ENCODE measurements at regions not wholly inside any gene's neighbourhood (a gene's known extent, or its start where the extent isn't known, plus 50 kb on each side); places are given as distances from the start of the nearest gene placed in this dataset.

GRCh38 chr5:130279386-130279785 is 375.1 kb downstream of the CHSY3 start:
- DNase-seq (ENCODE audit: low spot score in 2 of 2): no peak
- WGBS, 2 donors: 41 to 45% methylated on average over 1 of the region's 1 CpG
- no peaks in the 10 kb centered on the region for H3K4me1 ChIP-seq
- H3K27ac ChIP-seq: no peak overlapping the region
- H3K36me3 ChIP-seq: no peaks in the 10 kb centered on the region
- H3K9me3 ChIP-seq: no peaks in the 10 kb centered on the region
- H3K27me3 ChIP-seq: no peaks in the 10 kb centered on the region
- H3K4me3 ChIP-seq: no peak overlapping the region
- TF ChIP-seq EP300 (IDR thresholded peaks at IDR 0.05) (no peak), POLR2A (IDR thresholded peaks at IDR 0.05) (no peak)
- TF ChIP-seq, protein P1, sequence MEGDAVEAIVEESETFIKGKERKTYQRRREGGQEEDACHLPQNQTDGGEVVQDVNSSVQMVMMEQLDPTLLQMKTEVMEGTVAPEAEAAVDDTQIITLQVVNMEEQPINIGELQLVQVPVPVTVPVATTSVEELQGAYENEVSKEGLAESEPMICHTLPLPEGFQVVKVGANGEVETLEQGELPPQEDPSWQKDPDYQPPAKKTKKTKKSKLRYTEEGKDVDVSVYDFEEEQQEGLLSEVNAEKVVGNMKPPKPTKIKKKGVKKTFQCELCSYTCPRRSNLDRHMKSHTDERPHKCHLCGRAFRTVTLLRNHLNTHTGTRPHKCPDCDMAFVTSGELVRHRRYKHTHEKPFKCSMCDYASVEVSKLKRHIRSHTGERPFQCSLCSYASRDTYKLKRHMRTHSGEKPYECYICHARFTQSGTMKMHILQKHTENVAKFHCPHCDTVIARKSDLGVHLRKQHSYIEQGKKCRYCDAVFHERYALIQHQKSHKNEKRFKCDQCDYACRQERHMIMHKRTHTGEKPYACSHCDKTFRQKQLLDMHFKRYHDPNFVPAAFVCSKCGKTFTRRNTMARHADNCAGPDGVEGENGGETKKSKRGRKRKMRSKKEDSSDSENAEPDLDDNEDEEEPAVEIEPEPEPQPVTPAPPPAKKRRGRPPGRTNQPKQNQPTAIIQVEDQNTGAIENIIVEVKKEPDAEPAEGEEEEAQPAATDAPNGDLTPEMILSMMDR (IDR thresholded peaks at IDR 0.05): no peak

DNA sequence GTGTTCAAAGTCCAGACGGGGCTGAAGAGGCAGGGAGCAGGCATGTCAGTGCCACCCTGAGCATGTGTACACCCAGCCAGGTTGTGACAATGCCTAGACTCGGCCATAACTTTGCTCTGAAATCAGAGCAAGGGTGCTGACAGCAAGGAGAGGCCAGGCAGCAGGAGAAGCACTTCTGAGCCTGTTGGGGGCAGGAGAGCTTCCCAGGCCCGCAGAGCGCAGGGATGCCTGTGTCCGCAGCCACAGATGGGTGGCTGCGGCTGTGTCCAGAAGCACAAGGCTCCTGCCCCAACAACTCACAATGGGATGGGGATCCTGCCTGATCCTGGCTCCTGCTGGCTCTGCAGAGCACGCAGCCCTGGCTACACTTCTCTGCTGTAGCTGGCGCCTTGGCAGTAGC is 373.9 kb downstream of the CHSY3 start:
- Histone ChIP-seq H3K4me3 (no peak overlapping the region), H3K4me1 (no peaks in the 10 kb centered on the region), H3K27me3 (no peaks in the 10 kb centered on the region), H3K36me3 (no peaks in the 10 kb centered on the region), H3K27ac (no peak overlapping the region), H3K9me3 (no peaks in the 10 kb centered on the region)
- no peak for DNase-seq (ENCODE audit: low spot score in 2 of 2)
- 94 to 100% methylated on average over 4 to 7 of the region's 8 CpGs for WGBS, 2 donors
- TF ChIP-seq, protein P1 (IDR thresholded peaks at IDR 0.05): no peak
- no peak for TF ChIP-seq EP300 (IDR thresholded peaks at IDR 0.05)
- no peak for TF ChIP-seq POLR2A (IDR thresholded peaks at IDR 0.05)

DNA sequence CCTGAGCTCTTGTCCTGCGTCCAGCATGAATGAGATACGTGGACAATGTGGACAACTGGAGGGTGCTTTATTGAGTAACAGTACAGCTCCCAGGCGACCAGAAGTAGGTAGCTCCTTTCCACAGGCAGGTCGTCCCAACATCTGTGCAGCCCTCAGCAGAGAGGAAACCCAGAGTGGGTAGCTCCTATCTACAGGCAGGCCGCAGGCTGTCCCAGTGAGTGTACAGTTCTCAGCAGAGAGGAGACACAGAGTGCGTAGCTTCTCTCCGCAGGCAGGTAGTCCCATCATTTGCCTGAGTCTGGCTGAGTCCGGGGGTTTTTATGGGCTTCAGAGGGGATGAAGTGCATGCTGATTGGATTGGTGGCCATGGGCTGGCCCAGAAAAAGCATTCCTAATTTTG is 373.3 kb downstream of the CHSY3 start:
- Histone ChIP-seq H3K36me3 (no peaks in the 10 kb centered on the region), H3K9me3 (no peaks in the 10 kb centered on the region), H3K4me1 (no peaks in the 10 kb centered on the region), H3K4me3 (no peak overlapping the region), H3K27me3 (no peaks in the 10 kb centered on the region), H3K27ac (no peak overlapping the region)
- TF ChIP-seq EP300 (IDR thresholded peaks at IDR 0.05): no peak
- TF ChIP-seq, protein P1 (IDR thresholded peaks at IDR 0.05): no peak
- no peak for TF ChIP-seq POLR2A (IDR thresholded peaks at IDR 0.05)
- DNase-seq (ENCODE audit: low spot score in 2 of 2): no peak
- 96% methylated on average over 5 to 7 of the region's 8 CpGs for WGBS, 2 donors

GRCh38 chr5:130277002-130277401 is 372.7 kb downstream of the CHSY3 start:
- H3K4me1 ChIP-seq: no peaks in the 10 kb centered on the region

GRCh38 chr5:130272837-130273236 is 368.6 kb downstream of the CHSY3 start:
- no peak for DNase-seq (ENCODE audit: low spot score in 2 of 2)
- Histone ChIP-seq H3K27ac (no peak overlapping the region), H3K27me3 (no peaks in the 10 kb centered on the region), H3K4me1 (no peaks in the 10 kb centered on the region), H3K36me3 (no peaks in the 10 kb centered on the region), H3K9me3 (no peaks in the 10 kb centered on the region), H3K4me3 (no peak overlapping the region)
- TF ChIP-seq, protein P1 (IDR thresholded peaks at IDR 0.05): no peak
- TF ChIP-seq EP300 (IDR thresholded peaks at IDR 0.05): no peak
- TF ChIP-seq POLR2A (IDR thresholded peaks at IDR 0.05): no peak
- WGBS, 2 donors: 71 to 81% methylated on average over 2 of the region's 2 CpGs

More at GRCh38 chr5:130277002-130277401, 372.7 kb downstream of the CHSY3 start:
- Histone ChIP-seq H3K4me3 (no peak overlapping the region), H3K9me3 (no peaks in the 10 kb centered on the region), H3K36me3 (no peaks in the 10 kb centered on the region), H3K27ac (no peak overlapping the region), H3K27me3 (no peaks in the 10 kb centered on the region)
- DNase-seq (ENCODE audit: low spot score in 2 of 2): no peak
- TF ChIP-seq POLR2A (IDR thresholded peaks at IDR 0.05): no peak
- TF ChIP-seq, protein P1 (IDR thresholded peaks at IDR 0.05): no peak
- TF ChIP-seq EP300 (IDR thresholded peaks at IDR 0.05): no peak
- WGBS, 2 donors: 91 to 93% methylated on average over 5 of the region's 5 CpGs
